ENCODE measurements at regions not wholly inside any gene's neighbourhood (a gene's known extent, or its start where the extent isn't known, plus 50 kb on each side); places are given as distances from the start of the nearest gene placed in this dataset.

- no peaks in the 10 kb centered on the region for H3K4me1 ChIP-seq
- no peaks in the 10 kb centered on the region for H3K9me3 ChIP-seq
- TF ChIP-seq POLR2A (IDR thresholded peaks at IDR 0.05) (no peak), EP300 (IDR thresholded peaks at IDR 0.05) (no peak), POLR2AphosphoS5 (IDR thresholded peaks at IDR 0.05) (no peak), CTCF (IDR thresholded peaks at IDR 0.05) (no peak)
- no peak overlapping the region for H3K4me3 ChIP-seq
- no peak overlapping the region for H3K27ac ChIP-seq
- H3K36me3 ChIP-seq, result no peaks in the 10 kb centered on the region
- H3K27me3 ChIP-seq, result no peaks in the 10 kb centered on the region
- no peak for ATAC-seq
Observed at GRCh38 chr7:13152755-13153154, 465.3 kb downstream of the ARL4A start.

- Histone ChIP-seq H3K27ac (no peak overlapping the region), H3K4me1 (no peaks in the 10 kb centered on the region), H3K4me3 (no peak overlapping the region), H3K36me3 (no peaks in the 10 kb centered on the region), H3K9me3 (no peaks in the 10 kb centered on the region), H3K27me3 (no peaks in the 10 kb centered on the region)
- TF ChIP-seq POLR2AphosphoS5 (IDR thresholded peaks at IDR 0.05), result no peak
- 80 to 92% methylated on average over 2 of the region's 2 CpGs for WGBS, 2 donors (ENCODE audit: low coverage in 1 of 2)
- ATAC-seq, result no peak
Observed at GRCh38 chr7:13153266-13153665, 465.8 kb downstream of the ARL4A start.

GRCh38 chr7:13153742-13154141 is 466.3 kb downstream of the ARL4A start:
- no peaks in the 10 kb centered on the region for H3K27me3 ChIP-seq
- no peaks in the 10 kb centered on the region for H3K36me3 ChIP-seq
- TF ChIP-seq EP300 (IDR thresholded peaks at IDR 0.05) (no peak), CTCF (IDR thresholded peaks at IDR 0.05) (no peak), POLR2A (IDR thresholded peaks at IDR 0.05) (no peak), POLR2AphosphoS5 (IDR thresholded peaks at IDR 0.05) (no peak)
- H3K4me3 ChIP-seq, result no peak overlapping the region
- H3K4me1 ChIP-seq, result no peaks in the 10 kb centered on the region
- no peak overlapping the region for H3K27ac ChIP-seq
- ATAC-seq, result no peak
- no peaks in the 10 kb centered on the region for H3K9me3 ChIP-seq

- no peak for ATAC-seq
- Histone ChIP-seq H3K36me3 (no peaks in the 10 kb centered on the region), H3K27ac (no peak overlapping the region), H3K27me3 (no peaks in the 10 kb centered on the region), H3K4me3 (no peak overlapping the region), H3K9me3 (no peaks in the 10 kb centered on the region), H3K4me1 (no peaks in the 10 kb centered on the region)
- TF ChIP-seq CTCF (IDR thresholded peaks at IDR 0.05) (no peak), POLR2AphosphoS5 (IDR thresholded peaks at IDR 0.05) (no peak), POLR2A (IDR thresholded peaks at IDR 0.05) (no peak), EP300 (IDR thresholded peaks at IDR 0.05) (no peak)
- 45 to 71% methylated on average over 1 of the region's 1 CpG for WGBS, 2 donors (ENCODE audit: low coverage in 1 of 2)
Observed at GRCh38 chr7:13155188-13155587, 467.8 kb downstream of the ARL4A start.

GRCh38 chr7:13159003-13159402 is 471.6 kb downstream of the ARL4A start:
- Histone ChIP-seq H3K27ac (no peak overlapping the region), H3K36me3 (no peaks in the 10 kb centered on the region), H3K27me3 (no peaks in the 10 kb centered on the region), H3K4me3 (no peak overlapping the region), H3K4me1 (no peaks in the 10 kb centered on the region), H3K9me3 (no peaks in the 10 kb centered on the region)
- no peak for TF ChIP-seq POLR2A (IDR thresholded peaks at IDR 0.05)
- no peak for TF ChIP-seq POLR2AphosphoS5 (IDR thresholded peaks at IDR 0.05)
- no peak for TF ChIP-seq CTCF (IDR thresholded peaks at IDR 0.05)
- TF ChIP-seq EP300 (IDR thresholded peaks at IDR 0.05), result no peak
- WGBS, 2 donors (ENCODE audit: low coverage in 1 of 2), result 50 to 79% methylated on average over 1 of the region's 1 CpG
- no peak for ATAC-seq
